HG03196 (cell line): ENCODE measurements at regions not wholly inside any gene's neighbourhood (a gene's known extent, or its start where the extent isn't known, plus 50 kb on each side); places are given as distances from the start of the nearest gene placed in this dataset.

ENCODE experiments used
- ATAC-seq: cut with Tn5 transposase; IDR thresholded peaks from one replicate; pipeline ENCODE4 v1.9.1; 2021; ENCODE audit not compliant: unreplicated experiment

GRCh38 chr12:60836651-60837050 lies 1240.8 kb downstream of the SLC16A7 start:
- ATAC-seq: no peak

- ATAC-seq: no peak
These were observed 1246.4 kb downstream of the SLC16A7 start for GRCh38 chr12:60842181-60842580.

GRCh38 chr12:60844101-60844500 lies 1248.3 kb downstream of the SLC16A7 start:
- ATAC-seq: no peak

GRCh38 chr12:60844875-60845274 lies 1249.0 kb downstream of the SLC16A7 start:
- no peak for ATAC-seq

- no peak for ATAC-seq
These were observed 1249.9 kb downstream of the SLC16A7 start for GRCh38 chr12:60845696-60846095.

- ATAC-seq: no peak
These were observed 1251.5 kb downstream of the SLC16A7 start for GRCh38 chr12:60847281-60847680.

GRCh38 chr12:60849723-60850122 lies 1253.9 kb downstream of the SLC16A7 start:
- ATAC-seq: no peak

GRCh38 chr12:60853407-60853806 lies 1257.6 kb downstream of the SLC16A7 start:
- ATAC-seq: no peak

GRCh38 chr12:60863421-60863820 lies 1267.6 kb downstream of the SLC16A7 start:
- ATAC-seq: no peak

- ATAC-seq: no peak
These were observed 1276.4 kb downstream of the SLC16A7 start for GRCh38 chr12:60872219-60872618.

GRCh38 chr12:60872850-60873713 lies 1277.3 kb downstream of the SLC16A7 start:
- no peak for ATAC-seq

GRCh38 chr12:60874091-60874490 lies 1278.3 kb downstream of the SLC16A7 start:
- no peak for ATAC-seq

- ATAC-seq: no peak
These were observed 1325.1 kb downstream of the SLC16A7 start for GRCh38 chr12:60920841-60921495.

GRCh38 chr12:60921541-60921940 lies 1325.7 kb downstream of the SLC16A7 start:
- ATAC-seq: no peak

- ATAC-seq: no peak
These were observed 1330.4 kb downstream of the SLC16A7 start for GRCh38 chr12:60926256-60926655.

- no peak for ATAC-seq
These were observed 1330.1 kb upstream of the USP15 start for GRCh38 chr12:60930151-60930550.

GRCh38 chr12:60935981-60936761 lies 1324.0 kb upstream of the USP15 start:
- no peak for ATAC-seq

GRCh38 chr12:60947533-60947932 lies 1312.7 kb upstream of the USP15 start:
- no peak for ATAC-seq

GRCh38 chr12:60967128-60967527 lies 1293.1 kb upstream of the USP15 start:
- no peak for ATAC-seq

- ATAC-seq: no peak
These were observed 1282.2 kb upstream of the USP15 start for GRCh38 chr12:60977966-60978365.

- ATAC-seq: no peak
These were observed 1279.6 kb upstream of the USP15 start for GRCh38 chr12:60980558-60980957.

- no peak for ATAC-seq
These were observed 1278.7 kb upstream of the USP15 start for GRCh38 chr12:60981473-60981872.
